K562 (cell line): ENCODE measurements at regions not wholly inside any gene's neighbourhood (a gene's known extent, or its start where the extent isn't known, plus 50 kb on each side); places are given as distances from the start of the nearest gene placed in this dataset.

ENCODE experiments used
- ARID4B ChIP-seq: sonication (generic); formaldehyde crosslinking; IDR thresholded peaks from 2 replicates; pipeline ENCODE4 v1.8.0; 2022; ENCODE audit warnings: mild to moderate bottlenecking, missing genetic modification reagents
- MEIS2 ChIP-seq: fragments of 450-650 bp; IDR thresholded peaks from 2 replicates; pipeline ENCODE4 v1.6.1; 2014; ENCODE audit warnings: mild to moderate bottlenecking; ENCODE audit not compliant: partially characterized antibody
- SIN3A ChIP-seq, 2 experiments: fragments of 150-350 bp in 1 of 2; IDR thresholded peaks; 2 replicates each; pipeline ENCODE4 v1.6.1; 2011 to 2016; ENCODE audit warnings: borderline replicate concordance in 2 of 2, low read depth in 2 of 2, low read length in 2 of 2, mild to moderate bottlenecking in 2 of 2, moderate library complexity in 2 of 2; ENCODE audit not compliant: control insufficient read depth in 1 of 2

GRCh38 chr14:28163233-28163632, 603.4 kb upstream of the FOXG1 start:
- TF ChIP-seq SIN3A (IDR thresholded peaks at IDR 0.05; ENCODE audit: borderline replicate concordance in 2 of 2, control insufficient read depth in 1 of 2, low read depth in 2 of 2, low read length in 2 of 2) (no peak), MEIS2 (no peak), ARID4B (CRISPR knock-in tag) (no peak)
